GM23338 (cell line): ENCODE measurements at regions not wholly inside any gene's neighbourhood (a gene's known extent, or its start where the extent isn't known, plus 50 kb on each side); places are given as distances from the start of the nearest gene placed in this dataset.

Source experiments
- ATAC-seq: fragments of 200-7000 bp; cut with Tn5 transposase; 3 replicates; pipeline ENCODE4 v1.9.1; 2020
- DNase-seq: peaks from one replicate; pipeline ENCODE4 v3.0.0-alpha.2; 2015; ENCODE audit warnings: low spot score
- H2AFZ ChIP-seq: fragments of 200-600 bp; sonication (generic); 2 replicates; pipeline ENCODE4 v1.8.0; 2016; ENCODE audit warnings: antibody characterized with exemption, mild to moderate bottlenecking, moderate library complexity
- H3F3A ChIP-seq: fragments of 200-600 bp; sonication (generic); replicated peaks from 2 replicates; pipeline ENCODE4 v1.8.0; 2017; ENCODE audit warnings: antibody characterized with exemption, mixed run types, low read depth
- H3K27ac ChIP-seq: fragments of 200-600 bp; sonication (generic); 2 replicates; pipeline ENCODE4 v1.6.1; 2016; ENCODE audit warnings: low read depth
- H3K27me3 ChIP-seq: fragments of 200-600 bp; sonication (generic); 2 replicates; pipeline ENCODE4 v1.8.0; 2016; ENCODE audit warnings: mild to moderate bottlenecking, mixed run types, moderate library complexity; ENCODE audit not compliant: insufficient read depth
- H3K36me3 ChIP-seq: fragments of 200-600 bp; sonication (generic); 2 replicates; pipeline ENCODE4 v1.8.0; 2016; ENCODE audit warnings: mild to moderate bottlenecking; ENCODE audit not compliant: insufficient read depth
- H3K4me1 ChIP-seq: fragments of 200-600 bp; sonication (generic); 2 replicates; pipeline ENCODE4 v1.8.0; 2016; ENCODE audit warnings: mild to moderate bottlenecking, moderate library complexity; ENCODE audit not compliant: insufficient read depth
- H3K4me2 ChIP-seq: fragments of 200-600 bp; sonication (generic); 2 replicates; pipeline ENCODE4 v1.7.1; 2017; ENCODE audit warnings: mixed run types
- H3K4me3 ChIP-seq: fragments of 200-600 bp; sonication (generic); 2 replicates; pipeline ENCODE4 v1.6.1; 2016; ENCODE audit warnings: mixed run types
- H3K79me2 ChIP-seq: fragments of 200-600 bp; sonication (generic); replicated peaks from 2 replicates; pipeline ENCODE4 v1.8.0; 2017; ENCODE audit warnings: mild to moderate bottlenecking; ENCODE audit not compliant: insufficient read depth
- H3K9me2 ChIP-seq: fragments of 200-600 bp; sonication (generic); 2 replicates; pipeline ENCODE4 v1.8.0; 2017; ENCODE audit not compliant: insufficient read depth
- H4K20me1 ChIP-seq: fragments of 200-600 bp; sonication (generic); replicated peaks from 2 replicates; pipeline ENCODE4 v1.8.0; 2017; ENCODE audit warnings: mild to moderate bottlenecking; ENCODE audit not compliant: insufficient read depth
- H3K27ac Mint-ChIP-seq: 2 replicates; pipeline ENCODE4 v1.8.0; 2020; ENCODE audit warnings: inconsistent platforms, mild to moderate bottlenecking, moderate library complexity, mixed read lengths
- H3K27me3 Mint-ChIP-seq: 3 replicates; pipeline ENCODE4 v1.8.0; 2022; ENCODE audit warnings: low read depth, mild to moderate bottlenecking, moderate library complexity, mixed read lengths, inconsistent platforms; ENCODE audit not compliant: insufficient read depth, poor library complexity
- H3K36me3 Mint-ChIP-seq: 3 replicates; pipeline ENCODE4 v1.8.0; 2021; ENCODE audit warnings: low read depth, mild to moderate bottlenecking, inconsistent platforms, moderate library complexity, mixed read lengths
- H3K4me1 Mint-ChIP-seq: 3 replicates; pipeline ENCODE4 v1.8.0; 2020; ENCODE audit warnings: mild to moderate bottlenecking, inconsistent platforms, mixed read lengths
- H3K4me3 Mint-ChIP-seq: 3 replicates; pipeline ENCODE4 v1.8.0; 2021; ENCODE audit warnings: moderate library complexity, mild to moderate bottlenecking, inconsistent platforms, mixed read lengths
- H3K9me3 Mint-ChIP-seq: 3 replicates; pipeline ENCODE4 v1.8.0; 2020; ENCODE audit warnings: moderate library complexity, mild to moderate bottlenecking, inconsistent platforms, mixed read lengths
- CREB1 ChIP-seq: fragments of 250-450 bp; sonication (Bioruptor Pico); IDR thresholded peaks from 2 replicates; pipeline ENCODE4 v1.5.0; 2020; ENCODE audit warnings: low read depth, mild to moderate bottlenecking, moderate library complexity
- CTCF ChIP-seq, 2 experiments: fragments of 200-600 bp in 1 of 2; sonication (generic) in 1 of 2; conservative IDR thresholded peaks; 2 replicates each; pipeline versions ENCODE4 v1.5.1 to v1.6.1; 2016 to 2017; ENCODE audit warnings: antibody characterized with exemption in 2 of 2, low read depth in 2 of 2, mild to moderate bottlenecking in 2 of 2, moderate library complexity in 1 of 2
- ETS1 ChIP-seq: IDR thresholded peaks from 2 replicates; pipeline ENCODE4 v1.6.1; 2016; ENCODE audit warnings: antibody characterized with exemption
- EZH2 ChIP-seq: fragments of 200-600 bp; sonication (generic); IDR thresholded peaks from one replicate; pipeline ENCODE4 v1.8.0; 2017; ENCODE audit warnings: antibody characterized with exemption, mild to moderate bottlenecking, low read depth; ENCODE audit not compliant: unreplicated experiment
- EZH2phosphoT487 ChIP-seq: fragments of 200-600 bp; sonication (generic); IDR thresholded peaks from one replicate; pipeline ENCODE4 v1.8.1; 2018; ENCODE audit warnings: antibody characterized with exemption; ENCODE audit not compliant: unreplicated experiment
- JUNB ChIP-seq: IDR thresholded peaks from one replicate; pipeline ENCODE4 v1.6.1; 2016; ENCODE audit warnings: antibody characterized with exemption; ENCODE audit not compliant: unreplicated experiment
- STAT1 ChIP-seq: IDR thresholded peaks from one replicate; pipeline ENCODE4 v1.6.1; 2016; ENCODE audit warnings: antibody characterized with exemption; ENCODE audit not compliant: unreplicated experiment
- ZNF114 ChIP-seq: fragments of 250-450 bp; sonication (Bioruptor Pico); IDR thresholded peaks from 2 replicates; pipeline ENCODE4 v1.5.0; 2020; ENCODE audit warnings: mild to moderate bottlenecking, moderate library complexity
- ZNF331 ChIP-seq: fragments of 250-450 bp; sonication (Bioruptor Pico); IDR thresholded peaks from 2 replicates; pipeline ENCODE4 v1.5.0; 2020; ENCODE audit warnings: low read depth, mild to moderate bottlenecking, moderate library complexity
- ZNF462 ChIP-seq: fragments of 250-450 bp; sonication (Bioruptor Pico); IDR thresholded peaks from 2 replicates; pipeline ENCODE4 v1.5.0; 2020; ENCODE audit warnings: mild to moderate bottlenecking, moderate library complexity

- ATAC-seq = no peak
Observed at GRCh38 chr6:3960754-3961361, 111.7 kb downstream of the FAM50B start.

More at GRCh38 chr6:3960754-3961361, 111.7 kb downstream of the FAM50B start:
- Mint-ChIP-seq H3K4me3 (no peak overlapping the region), H3K4me1 (peaks cover 3% of the 10 kb centered on the region; the same call in 1 of the 3 replicates), H3K36me3 (no peaks in the 10 kb centered on the region), H3K27me3 (no peaks in the 10 kb centered on the region), H3K27ac (no peak overlapping the region), H3K9me3 (no peaks in the 10 kb centered on the region; the same call in 2 of the 3 replicates)
- Histone ChIP-seq H3K79me2 (no peaks in the 10 kb centered on the region), H3K9me2 (0 out of 2 replicates have a peak, but pooled peaks cover 2% of the 10 kb centered on the region), H3K4me1 (no peaks in the 10 kb centered on the region), H3K36me3 (no peaks in the 10 kb centered on the region), H3F3A (no peaks in the 10 kb centered on the region), H3K4me2 (no peak overlapping the region), H3K27ac (no peak overlapping the region), H3K27me3 (no peaks in the 10 kb centered on the region), H4K20me1 (no peaks in the 10 kb centered on the region), H3K4me3 (no peak overlapping the region), H2AFZ (no peak overlapping the region)
- DNase-seq = no peak
- TF ChIP-seq ZNF331 (CRISPR knock-in tag) (no peak), ZNF462 (no peak), STAT1 (no peak), CREB1 (CRISPR knock-in tag) (no peak), JUNB (no peak), ZNF114 (no peak), CTCF (conservative IDR thresholded peaks at IDR 0.05; ENCODE audit: low read depth in 2 of 2) (no peak), EZH2 (no peak), EZH2phosphoT487 (no peak), ETS1 (no peak)
